ENCODE measurements at regions not wholly inside any gene's neighbourhood (a gene's known extent, or its start where the extent isn't known, plus 50 kb on each side); places are given as distances from the start of the nearest gene placed in this dataset.
"Not testable (repeated sequence)": the region's sequence is repeated elsewhere in the genome, so short reads cannot be mapped to it uniquely, and the experiment has no call there.

- DNase-seq = no peak
Observed at GRCh38 chr20:60172346-60172984, 214.2 kb downstream of the CDH26 start.

GRCh38 chr20:60177080-60177479 lies 218.9 kb downstream of the CDH26 start:
- no peak for DNase-seq

GRCh38 chr20:60180986-60181385 lies 222.8 kb downstream of the CDH26 start:
- DNase-seq = no peak

GRCh38 chr20:60186412-60186811 lies 228.2 kb downstream of the CDH26 start:
- no peak for DNase-seq

GRCh38 chr20:60187683-60188082 lies 229.5 kb downstream of the CDH26 start:
- DNase-seq = no peak

- no peak for DNase-seq
Observed at GRCh38 chr20:60191014-60191413, 232.8 kb downstream of the CDH26 start.

- no peak for DNase-seq
Observed at GRCh38 chr20:60192326-60192725, 234.1 kb downstream of the CDH26 start.

- DNase-seq = not testable (repeated sequence)
Observed at GRCh38 chr20:60199132-60199531, 240.9 kb downstream of the CDH26 start.

- no peak for DNase-seq
Observed at GRCh38 chr20:60199866-60200265, 241.6 kb downstream of the CDH26 start.

GRCh38 chr20:60200305-60200918 lies 242.2 kb downstream of the CDH26 start:
- DNase-seq = no peak

GRCh38 chr20:60201198-60201835 lies 243.1 kb downstream of the CDH26 start:
- DNase-seq = no peak

- no peak for DNase-seq
Observed at GRCh38 chr20:60202046-60202445, 243.8 kb downstream of the CDH26 start.

- DNase-seq = no peak
Observed at GRCh38 chr20:60203451-60203850, 245.2 kb downstream of the CDH26 start.

GRCh38 chr20:60204601-60205000 lies 246.4 kb downstream of the CDH26 start:
- DNase-seq = no peak

- peak; percentile 37 for DNase-seq
Observed at GRCh38 chr20:60206259-60206658, 248.0 kb downstream of the CDH26 start.

GRCh38 chr20:60209048-60209447 lies 250.8 kb downstream of the CDH26 start:
- DNase-seq = no peak

GRCh38 chr20:60210779-60211617 lies 252.8 kb downstream of the CDH26 start:
- DNase-seq = peak; percentile 69

- no peak for DNase-seq
Observed at GRCh38 chr20:60211618-60212463, 253.6 kb downstream of the CDH26 start.

GRCh38 chr20:60212695-60213094 lies 254.5 kb downstream of the CDH26 start:
- no peak for DNase-seq

GRCh38 chr20:60213126-60213893 lies 255.1 kb downstream of the CDH26 start:
- DNase-seq = no peak

All from activated CD4-positive, alpha-beta T cell treated with anti-CD3 and anti-CD28 coated beads, Interleukin-10, Interleukin-2, amounts not matched to agents 100 ng/mL and 50 ng/mL, durations not matched to agents 16 hours and 8 hours (primary cell).